ENCODE measurements at regions not wholly inside any gene's neighbourhood (a gene's known extent, or its start where the extent isn't known, plus 50 kb on each side); places are given as distances from the start of the nearest gene placed in this dataset.

DNA sequence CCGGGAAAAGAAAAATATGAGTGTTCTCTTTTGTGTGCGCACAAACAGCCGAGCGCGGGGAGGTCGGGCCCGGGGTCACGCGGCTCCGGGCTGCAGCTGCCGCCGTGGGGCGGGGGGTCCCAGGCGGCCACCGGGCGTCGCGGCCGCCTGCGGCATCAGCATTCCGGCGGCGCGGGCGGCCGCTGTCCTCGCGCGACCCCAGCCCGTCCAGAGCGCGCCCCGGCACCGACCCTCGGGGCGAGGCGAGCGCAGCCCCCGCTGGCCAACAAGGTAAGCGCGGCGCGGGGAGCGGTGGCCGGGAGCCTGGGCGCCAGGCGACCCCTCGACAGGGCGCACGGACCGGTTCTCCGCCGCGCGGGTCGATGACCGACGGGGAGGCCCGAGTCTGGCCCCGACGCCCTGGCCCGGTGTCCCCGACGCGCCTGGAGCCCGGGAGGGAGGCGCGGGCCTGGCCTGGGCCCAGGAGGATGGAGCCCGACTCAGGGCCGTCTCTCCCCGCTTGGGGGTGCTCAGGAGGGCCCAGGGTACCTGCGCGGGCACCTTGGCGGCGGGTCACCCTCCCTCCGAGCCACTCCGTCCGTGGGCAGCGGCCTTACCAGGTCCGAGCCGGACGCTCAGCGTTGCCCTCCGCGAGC is 103.9 kb upstream of the DIO3 start:
- TF ChIP-seq EZH2phosphoT487 (IDR thresholded peaks at IDR 0.05; ENCODE audit: low read depth) = no peak
- TF ChIP-seq, protein P1, sequence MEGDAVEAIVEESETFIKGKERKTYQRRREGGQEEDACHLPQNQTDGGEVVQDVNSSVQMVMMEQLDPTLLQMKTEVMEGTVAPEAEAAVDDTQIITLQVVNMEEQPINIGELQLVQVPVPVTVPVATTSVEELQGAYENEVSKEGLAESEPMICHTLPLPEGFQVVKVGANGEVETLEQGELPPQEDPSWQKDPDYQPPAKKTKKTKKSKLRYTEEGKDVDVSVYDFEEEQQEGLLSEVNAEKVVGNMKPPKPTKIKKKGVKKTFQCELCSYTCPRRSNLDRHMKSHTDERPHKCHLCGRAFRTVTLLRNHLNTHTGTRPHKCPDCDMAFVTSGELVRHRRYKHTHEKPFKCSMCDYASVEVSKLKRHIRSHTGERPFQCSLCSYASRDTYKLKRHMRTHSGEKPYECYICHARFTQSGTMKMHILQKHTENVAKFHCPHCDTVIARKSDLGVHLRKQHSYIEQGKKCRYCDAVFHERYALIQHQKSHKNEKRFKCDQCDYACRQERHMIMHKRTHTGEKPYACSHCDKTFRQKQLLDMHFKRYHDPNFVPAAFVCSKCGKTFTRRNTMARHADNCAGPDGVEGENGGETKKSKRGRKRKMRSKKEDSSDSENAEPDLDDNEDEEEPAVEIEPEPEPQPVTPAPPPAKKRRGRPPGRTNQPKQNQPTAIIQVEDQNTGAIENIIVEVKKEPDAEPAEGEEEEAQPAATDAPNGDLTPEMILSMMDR (IDR thresholded peaks at IDR 0.05; ENCODE audit: low read depth, low read length) = no peak

All from OCI-LY3 (cell line).